Neutrophil (primary cell): ENCODE measurements at regions not wholly inside any gene's neighbourhood (a gene's known extent, or its start where the extent isn't known, plus 50 kb on each side); places are given as distances from the start of the nearest gene placed in this dataset.

Experiments used
- H3K27ac ChIP-seq: fragments of 200-600 bp; sonication (generic); 2 replicates; pipeline ENCODE4 v1.5.1; 2016; ENCODE audit warnings: mild to moderate bottlenecking, moderate library complexity
- H3K27me3 ChIP-seq: fragments of 200-600 bp; sonication (generic); 2 replicates; pipeline ENCODE4 v1.6.0; 2016; ENCODE audit warnings: mild to moderate bottlenecking
- H3K36me3 ChIP-seq: fragments of 200-600 bp; sonication (generic); 2 replicates; pipeline ENCODE4 v1.5.1; 2017
- H3K4me1 ChIP-seq, 2 experiments: fragments of 200-600 bp in 1 of 2; sonication (generic) in 1 of 2; 1 replicate in 1 of 2; 2 replicates in 1 of 2; pipeline versions ENCODE4 v1.5.1 to v1.6.1; 2013 to 2016; ENCODE audit warnings: low read depth in 1 of 2, low read length in 1 of 2, mild to moderate bottlenecking in 1 of 2, moderate library complexity in 1 of 2; ENCODE audit not compliant: control insufficient read depth in 1 of 2, insufficient read depth in 1 of 2
- H3K4me3 ChIP-seq, 2 experiments: fragments of 200-600 bp in 1 of 2; sonication (generic) in 1 of 2; 1 replicate in 1 of 2; 2 replicates in 1 of 2; pipeline ENCODE4 v1.5.1; 2013 to 2016; ENCODE audit warnings: low read depth in 1 of 2, low read length in 1 of 2, mild to moderate bottlenecking in 1 of 2, moderate library complexity in 1 of 2
- H3K9me3 ChIP-seq: fragments of 200-600 bp; sonication (generic); 2 replicates; pipeline ENCODE4 v1.5.1; 2016
- TF ChIP-seq, protein P1 (sequence below): fragments of 200-600 bp; sonication (generic); IDR thresholded peaks from 2 replicates; pipeline ENCODE4 v1.5.1; 2016; ENCODE audit warnings: antibody characterized with exemption

DNA sequence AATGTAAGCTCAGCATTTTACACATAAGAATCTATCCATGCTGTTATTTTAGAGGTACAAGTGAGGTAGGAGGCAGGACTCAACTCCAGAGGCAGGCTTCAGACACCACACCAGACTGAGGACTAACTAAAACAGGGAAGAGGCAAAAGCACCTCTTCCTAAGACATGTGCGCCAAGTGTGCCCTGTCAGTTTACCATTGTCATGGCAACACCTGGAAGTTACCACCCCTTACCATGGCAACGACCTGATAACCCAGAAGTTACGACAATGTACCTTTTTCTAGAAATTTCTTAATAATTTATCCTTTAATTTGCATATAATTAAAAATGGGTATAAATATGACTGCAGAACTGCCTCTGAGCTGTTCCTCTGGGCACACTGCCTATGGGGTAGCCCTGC, 160.1 kb downstream of the FAM124B start:
- Histone ChIP-seq H3K27ac (no peak overlapping the region), H3K4me1 (no peaks in the 10 kb centered on the region), H3K27me3 (no peaks in the 10 kb centered on the region), H3K4me3 (no peak overlapping the region), H3K9me3 (no peaks in the 10 kb centered on the region), H3K36me3 (no peaks in the 10 kb centered on the region)
- TF ChIP-seq, protein P1, sequence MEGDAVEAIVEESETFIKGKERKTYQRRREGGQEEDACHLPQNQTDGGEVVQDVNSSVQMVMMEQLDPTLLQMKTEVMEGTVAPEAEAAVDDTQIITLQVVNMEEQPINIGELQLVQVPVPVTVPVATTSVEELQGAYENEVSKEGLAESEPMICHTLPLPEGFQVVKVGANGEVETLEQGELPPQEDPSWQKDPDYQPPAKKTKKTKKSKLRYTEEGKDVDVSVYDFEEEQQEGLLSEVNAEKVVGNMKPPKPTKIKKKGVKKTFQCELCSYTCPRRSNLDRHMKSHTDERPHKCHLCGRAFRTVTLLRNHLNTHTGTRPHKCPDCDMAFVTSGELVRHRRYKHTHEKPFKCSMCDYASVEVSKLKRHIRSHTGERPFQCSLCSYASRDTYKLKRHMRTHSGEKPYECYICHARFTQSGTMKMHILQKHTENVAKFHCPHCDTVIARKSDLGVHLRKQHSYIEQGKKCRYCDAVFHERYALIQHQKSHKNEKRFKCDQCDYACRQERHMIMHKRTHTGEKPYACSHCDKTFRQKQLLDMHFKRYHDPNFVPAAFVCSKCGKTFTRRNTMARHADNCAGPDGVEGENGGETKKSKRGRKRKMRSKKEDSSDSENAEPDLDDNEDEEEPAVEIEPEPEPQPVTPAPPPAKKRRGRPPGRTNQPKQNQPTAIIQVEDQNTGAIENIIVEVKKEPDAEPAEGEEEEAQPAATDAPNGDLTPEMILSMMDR: no peak

DNA sequence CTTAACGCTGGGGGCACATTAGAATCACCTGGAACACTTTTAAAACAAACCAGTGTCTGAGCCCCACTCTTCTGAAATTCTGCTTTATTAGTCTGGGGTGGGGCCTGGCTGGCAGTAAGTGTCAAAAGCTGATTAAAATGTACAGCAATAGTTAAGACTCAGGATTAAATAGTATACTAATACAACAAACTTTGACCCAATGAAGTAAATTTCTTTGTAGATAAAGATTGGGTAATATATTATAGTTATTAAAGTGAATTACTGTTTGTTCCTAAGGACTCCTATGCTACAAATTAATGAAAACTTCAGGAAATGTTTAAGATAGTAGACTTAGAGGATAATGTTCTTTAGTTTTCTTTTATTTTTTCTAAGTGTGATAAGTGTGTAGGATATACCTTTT, 160.9 kb downstream of the FAM124B start:
- H3K36me3 ChIP-seq: no peaks in the 10 kb centered on the region
- H3K27ac ChIP-seq: no peak overlapping the region
- no peaks in the 10 kb centered on the region for H3K9me3 ChIP-seq
- no peak overlapping the region for H3K4me3 ChIP-seq
- H3K4me1 ChIP-seq: no peaks in the 10 kb centered on the region
- TF ChIP-seq, protein P1: no peak
- H3K27me3 ChIP-seq: no peaks in the 10 kb centered on the region

DNA sequence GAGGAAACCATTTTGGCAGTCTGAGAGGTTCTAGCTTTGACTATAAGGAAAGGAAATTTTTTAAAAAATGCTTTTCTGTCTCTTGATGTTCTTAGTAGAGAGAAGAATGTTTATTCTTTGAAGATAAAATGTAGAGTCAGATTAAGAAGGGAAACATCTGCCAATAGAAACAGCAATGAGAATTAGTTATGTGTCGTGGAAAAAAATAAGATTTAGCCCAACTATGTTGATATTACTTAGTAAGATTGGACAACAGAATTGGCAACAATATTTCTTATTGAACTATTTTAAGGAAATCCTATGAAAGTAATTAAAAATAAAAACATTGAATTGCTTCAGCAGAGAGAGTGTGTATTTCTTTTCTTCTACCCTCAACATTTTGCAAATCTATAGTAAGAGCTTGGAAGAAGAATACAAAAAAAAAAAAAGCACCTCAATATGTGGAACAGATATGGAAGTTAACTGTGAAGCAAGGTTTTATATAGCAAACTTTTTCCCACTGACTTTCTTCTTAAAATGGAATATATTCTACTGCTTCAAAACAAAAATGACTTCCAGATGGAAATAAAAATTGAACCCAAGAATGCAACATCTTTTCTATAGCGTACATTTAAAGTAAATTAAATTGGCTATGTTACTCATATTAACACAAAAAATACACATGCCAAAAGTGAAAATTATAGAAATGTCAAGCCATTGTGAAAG, 177.9 kb downstream of the FAM124B start:
- Histone ChIP-seq H3K27ac (no peak overlapping the region), H3K4me1 (no peaks in the 10 kb centered on the region), H3K27me3 (no peaks in the 10 kb centered on the region), H3K4me3 (no peak overlapping the region), H3K36me3 (no peaks in the 10 kb centered on the region), H3K9me3 (no peaks in the 10 kb centered on the region)
- TF ChIP-seq, protein P1: no peak

DNA sequence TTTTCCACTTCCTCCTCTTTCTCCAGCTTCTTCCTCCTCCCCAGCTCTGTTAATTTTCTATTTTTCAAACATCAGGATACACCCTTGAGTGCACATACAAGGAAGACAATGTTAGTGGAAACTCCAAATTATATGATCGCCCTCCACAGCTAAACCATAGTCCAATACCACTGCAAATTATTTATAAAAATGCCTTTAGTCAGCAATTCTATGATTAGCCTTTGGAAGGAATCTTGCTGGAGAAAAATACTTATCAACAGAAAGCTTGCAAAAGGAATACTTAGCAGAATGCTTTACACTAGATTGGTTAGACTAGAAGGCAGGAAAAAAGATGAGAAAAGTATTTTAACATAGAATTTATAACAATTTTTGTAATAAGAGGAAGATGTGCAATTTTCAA, 178.9 kb downstream of the FAM124B start:
- Histone ChIP-seq H3K27ac (no peak overlapping the region), H3K4me3 (no peak overlapping the region), H3K9me3 (no peaks in the 10 kb centered on the region), H3K36me3 (no peaks in the 10 kb centered on the region), H3K4me1 (no peaks in the 10 kb centered on the region), H3K27me3 (no peaks in the 10 kb centered on the region)
- TF ChIP-seq, protein P1: no peak

DNA sequence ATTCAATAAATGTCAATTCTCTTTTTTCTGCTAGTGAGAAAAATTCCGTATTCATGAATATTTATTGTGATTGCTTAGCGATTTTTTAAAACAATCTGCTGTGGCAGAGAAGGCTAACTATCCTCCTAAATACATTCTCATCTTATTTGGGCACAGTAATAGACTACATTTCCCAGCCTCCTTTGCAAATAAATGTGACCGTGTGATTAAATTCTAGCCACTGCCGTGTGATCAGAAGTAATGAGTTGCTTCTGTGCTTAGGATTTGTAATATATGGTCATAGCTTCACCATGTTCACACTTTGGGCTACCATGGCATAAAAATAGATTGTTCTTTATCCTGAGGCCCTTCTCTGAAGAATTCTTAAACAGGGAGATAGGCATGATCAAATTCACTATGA, 179.6 kb downstream of the FAM124B start:
- Histone ChIP-seq H3K4me1 (no peaks in the 10 kb centered on the region), H3K36me3 (no peaks in the 10 kb centered on the region), H3K9me3 (no peaks in the 10 kb centered on the region), H3K4me3 (no peak overlapping the region), H3K27me3 (no peaks in the 10 kb centered on the region), H3K27ac (no peak overlapping the region)
- TF ChIP-seq, protein P1: no peak
